H1 (cell line): ENCODE measurements at regions not wholly inside any gene's neighbourhood (a gene's known extent, or its start where the extent isn't known, plus 50 kb on each side); places are given as distances from the start of the nearest gene placed in this dataset.

Experiments
- ATF3 ChIP-seq: IDR thresholded peaks from 2 replicates; pipeline ENCODE4 v1.6.1; 2011; ENCODE audit warnings: low read depth, mild to moderate bottlenecking, low read length; ENCODE audit not compliant: insufficient read depth
- BCL11A ChIP-seq, 2 experiments: IDR thresholded peaks; one replicate each; pipeline ENCODE4 v1.6.1; 2011; ENCODE audit warnings: low read depth in 2 of 2, low read length in 2 of 2, mild to moderate bottlenecking in 2 of 2
- CHD7 ChIP-seq: fragments of 300-600 bp; sonication (generic); IDR thresholded peaks from 2 replicates; pipeline ENCODE4 v1.7.1; 2012; ENCODE audit warnings: low read length, moderate library complexity, mild to moderate bottlenecking, inconsistent platforms; ENCODE audit not compliant: insufficient replicate concordance
- CTCF ChIP-seq, 3 experiments: IDR thresholded peaks; 1 replicate in 2 of 3; 2 replicates in 1 of 3; pipeline versions ENCODE4 v1.5.1 to v1.6.1; 2011; ENCODE audit warnings: low read length in 3 of 3, mild to moderate bottlenecking in 3 of 3, inconsistent platforms in 2 of 3, low read depth in 1 of 3, moderate library complexity in 1 of 3; ENCODE audit not compliant: insufficient read depth in 1 of 3; ENCODE audit errors: control extremely low read depth in 1 of 3
- SIX5 ChIP-seq: IDR thresholded peaks from 2 replicates; pipeline ENCODE4 v1.6.1; 2011; ENCODE audit warnings: mild to moderate bottlenecking, low read depth, low read length
- TCF12 ChIP-seq: IDR thresholded peaks from 2 replicates; pipeline ENCODE4 v1.6.1; 2011; ENCODE audit warnings: low read depth, mild to moderate bottlenecking, low read length
- TEAD4 ChIP-seq: IDR thresholded peaks from 2 replicates; pipeline ENCODE4 v1.6.1; 2012; ENCODE audit warnings: low read depth, low read length, inconsistent platforms, mixed read lengths

GRCh38 chr18:65093346-65093745 lies 657.5 kb upstream of the CDH7 start (continued):
- no peak for TF ChIP-seq CTCF (IDR thresholded peaks at IDR 0.05; ENCODE audit: control extremely low read depth in 1 of 3, insufficient read depth in 1 of 3, low read depth in 1 of 3, low read length in 3 of 3)
- TF ChIP-seq SIX5, result no peak
- TF ChIP-seq CHD7, result no peak
- no peak for TF ChIP-seq TEAD4
- TF ChIP-seq BCL11A (IDR thresholded peaks at IDR 0.05; ENCODE audit: low read depth in 2 of 2, low read length in 2 of 2), result no peak
- no peak for TF ChIP-seq TCF12
- TF ChIP-seq ATF3, result no peak
